ENCODE measurements at regions not wholly inside any gene's neighbourhood (a gene's known extent, or its start where the extent isn't known, plus 50 kb on each side); places are given as distances from the start of the nearest gene placed in this dataset.

DNA sequence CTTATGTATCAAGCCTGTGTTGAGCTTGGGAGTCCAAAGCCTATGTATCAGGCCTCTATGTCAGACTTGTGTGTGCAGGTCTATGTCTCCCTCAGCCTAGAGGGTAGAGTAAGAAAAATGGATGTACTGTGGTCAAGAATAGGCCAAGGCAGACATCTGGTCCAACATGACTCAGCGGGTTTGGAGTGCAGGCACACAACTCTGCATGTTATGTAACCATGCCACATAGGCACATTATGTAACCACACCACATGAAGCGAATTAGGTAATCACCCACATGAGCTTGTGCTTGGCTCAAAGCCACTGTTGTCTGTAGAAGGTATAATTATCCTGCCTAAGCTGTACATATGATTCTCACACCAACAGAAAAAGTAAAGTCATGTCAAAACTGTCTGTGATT, 1190.5 kb upstream of the EYS start:
- no peak overlapping the region for H4K91ac ChIP-seq (replicated peaks; ENCODE audit: insufficient read length, low read length)
- H4K8ac ChIP-seq (ENCODE audit: extremely low read depth, insufficient read depth, low read length) = no peak overlapping the region
- no peak overlapping the region for H2BK20ac ChIP-seq (ENCODE audit: low read length)
- peaks cover 0 to 7% (median 0%) of the 10 kb centered on the region in 4 experiments; a peak in 1 of 8 replicates for H3K36me3 ChIP-seq (ENCODE audit: control insufficient read depth in 2 of 4, insufficient read depth in 4 of 4, low read length in 3 of 4)
- no peak overlapping the region for H2BK12ac ChIP-seq (ENCODE audit: low read depth, low read length)
- no peak overlapping the region for H3K27ac ChIP-seq (ENCODE audit: low read depth, low read length)
- H3K23me2 ChIP-seq (ENCODE audit: low read depth, low read length) = no peaks in the 10 kb centered on the region
- H2BK120ac ChIP-seq (replicated peaks; ENCODE audit: low read depth, low read length) = no peak overlapping the region
- ChIA-PET CTCF (ENCODE audit: partially characterized antibody) (no interaction called here), POLR2A (ENCODE audit: partially characterized antibody) (no interaction called here)
- WGBS, 2 experiments (ENCODE audit: extremely low coverage in 1 of 2, insufficient coverage in 1 of 2, insufficient read length in 1 of 2, insufficient replicate concordance in 2 of 2, low coverage in 1 of 2, low lambda C conversion rate in 2 of 2, missing lambda C conversion rate in 1 of 2) = 94% methylated on average over 2 of the region's 2 CpGs; no CpG with 5 or more reads in 1 of the 2 experiments
- no peak overlapping the region for H3K9ac ChIP-seq (replicated peaks in 1 of 4; ENCODE audit: extremely low read depth in 1 of 4, low read depth in 3 of 4, low read length in 3 of 4)
- H3K4ac ChIP-seq (replicated peaks; ENCODE audit: insufficient read length, low read depth, low read length) = no peak overlapping the region
- H3K23ac ChIP-seq (ENCODE audit: insufficient read length) = no peak overlapping the region
- H4K20me1 ChIP-seq (replicated peaks in 1 of 2; ENCODE audit: control insufficient read depth in 1 of 2, insufficient read depth in 2 of 2, low read length in 2 of 2) = no peaks in the 10 kb centered on the region
- no peak overlapping the region for H3K56ac ChIP-seq (replicated peaks; ENCODE audit: insufficient read length, low read depth, low read length)
- H3K27me3 ChIP-seq (replicated peaks in 1 of 4; ENCODE audit: control insufficient read depth in 3 of 4, extremely low read depth in 1 of 4, insufficient read depth in 3 of 4, low read length in 3 of 4) = no peaks in the 10 kb centered on the region
- peaks cover 15 to 24% of the 10 kb centered on the region in 2 experiments for H3K9me3 ChIP-seq (ENCODE audit: insufficient read depth in 2 of 2, low read depth in 1 of 2, low read length in 1 of 2)
- no peaks in the 10 kb centered on the region for H3K4me1 ChIP-seq (replicated peaks in 1 of 4; ENCODE audit: control insufficient read depth in 3 of 4, insufficient read depth in 4 of 4, low read length in 3 of 4)
- DNase-seq (ENCODE audit: low read depth in 1 of 2, low spot score in 2 of 2) (peak in 1 of 2 experiments; percentile 40), FAIRE-seq (no peak)
- H3K79me2 ChIP-seq (ENCODE audit: control insufficient read depth in 1 of 2, insufficient read depth in 2 of 2, low read length in 2 of 2) = no peaks in the 10 kb centered on the region
- no peak overlapping the region for H2AK5ac ChIP-seq (ENCODE audit: low read depth, low read length)
- no peak overlapping the region for H2BK15ac ChIP-seq (ENCODE audit: low read length)
- no peak overlapping the region for H2BK5ac ChIP-seq (ENCODE audit: low read depth, low read length)
- no peaks in the 10 kb centered on the region for H3K79me1 ChIP-seq (ENCODE audit: low read depth, low read length)
- no peak overlapping the region for H2AFZ ChIP-seq (ENCODE audit: low read length)
- no peak overlapping the region for H3K4me2 ChIP-seq (ENCODE audit: insufficient read depth in 1 of 2, low read depth in 2 of 2, low read length in 2 of 2)
- H4K5ac ChIP-seq (ENCODE audit: insufficient read length, low read depth, low read length) = no peak overlapping the region
- no peak overlapping the region for H3K14ac ChIP-seq (ENCODE audit: insufficient read length)
- H3K18ac ChIP-seq (ENCODE audit: extremely low read depth, low read length) = no peak overlapping the region
- no peak overlapping the region for H3K4me3 ChIP-seq (ENCODE audit: extremely low read depth in 1 of 4, insufficient read depth in 2 of 4, low read depth in 3 of 4, low read length in 4 of 4)
- TF ChIP-seq CEBPB (IDR thresholded peaks at IDR 0.05; ENCODE audit: low read depth, low read length) = no peak
- TF ChIP-seq RAD21 (IDR thresholded peaks at IDR 0.05 in 1 of 2, conservative IDR thresholded peaks at IDR 0.05 in 1 of 2; ENCODE audit: low read depth in 2 of 2, low read length in 2 of 2) = no peak
- no peak for TF ChIP-seq HDAC6 (IDR thresholded peaks at IDR 0.05; ENCODE audit: low read depth, low read length)
- TF ChIP-seq RBBP5 (IDR thresholded peaks at IDR 0.05; ENCODE audit: borderline replicate concordance, low read depth, low read length) = no peak
- no peak for TF ChIP-seq JUND (IDR thresholded peaks at IDR 0.05; ENCODE audit: low read length)
- TF ChIP-seq RFX5 (IDR thresholded peaks at IDR 0.05; ENCODE audit: borderline replicate concordance, low read depth, low read length) = no peak
- no peak for TF ChIP-seq POLR2A (IDR thresholded peaks at IDR 0.05; ENCODE audit: control extremely low read depth in 1 of 2, low read depth in 2 of 2, low read length in 2 of 2)
- no peak for TF ChIP-seq MAFK (IDR thresholded peaks at IDR 0.05; ENCODE audit: low read depth, low read length)
- no peak for TF ChIP-seq HDAC2 (IDR thresholded peaks at IDR 0.05; ENCODE audit: borderline replicate concordance in 1 of 2, low read depth in 2 of 2, low read length in 2 of 2)
- no peak for TF ChIP-seq BACH1 (IDR thresholded peaks at IDR 0.05; ENCODE audit: low read length)
- TF ChIP-seq SRF (IDR thresholded peaks at IDR 0.05; ENCODE audit: low read depth, low read length) = no peak
- no peak for TF ChIP-seq EP300 (IDR thresholded peaks at IDR 0.05; ENCODE audit: borderline replicate concordance in 1 of 2, low read depth in 2 of 2, low read length in 2 of 2)
- TF ChIP-seq BCL11A (IDR thresholded peaks at IDR 0.05; ENCODE audit: low read depth in 2 of 2, low read length in 2 of 2) = no peak
- no peak for TF ChIP-seq CBX5 (IDR thresholded peaks at IDR 0.05; ENCODE audit: low read depth, low read length)
- no peak for TF ChIP-seq TAF7 (optimal IDR thresholded peaks at IDR 0.05; ENCODE audit: borderline replicate concordance, low read depth, low read length)
- no peak for TF ChIP-seq SP2 (IDR thresholded peaks at IDR 0.05; ENCODE audit: low read length)

All from H1 (cell line).